Adrenal gland (tissue), 5 donors: ENCODE measurements at regions not wholly inside any gene's neighbourhood (a gene's known extent, or its start where the extent isn't known, plus 50 kb on each side); places are given as distances from the start of the nearest gene placed in this dataset.

Experiments used
- POLR2A ChIP-seq, 2 donors: fragments of 450-650 bp; IDR thresholded peaks; one replicate each; pipeline ENCODE4 v1.6.1; 2017; ENCODE audit warnings: antibody characterized with exemption in 2 of 2, mild to moderate bottlenecking in 2 of 2, moderate library complexity in 1 of 2
- TF ChIP-seq, protein P1 (sequence below), 6 experiments: fragments of 450-650 bp in 4 of 6; fragments of 200-600 bp in 2 of 6; sonication (generic) in 1 of 6; IDR thresholded peaks; 1 replicate in 5 of 6; 2 replicates in 1 of 6; pipeline versions ENCODE4 v1.5.1 to v1.8.0; 2016 to 2021; ENCODE audit warnings: antibody characterized with exemption in 6 of 6, mild to moderate bottlenecking in 2 of 6, moderate library complexity in 1 of 6
- donor health status: DM: no; HTN: no; CAD: no.

DNA sequence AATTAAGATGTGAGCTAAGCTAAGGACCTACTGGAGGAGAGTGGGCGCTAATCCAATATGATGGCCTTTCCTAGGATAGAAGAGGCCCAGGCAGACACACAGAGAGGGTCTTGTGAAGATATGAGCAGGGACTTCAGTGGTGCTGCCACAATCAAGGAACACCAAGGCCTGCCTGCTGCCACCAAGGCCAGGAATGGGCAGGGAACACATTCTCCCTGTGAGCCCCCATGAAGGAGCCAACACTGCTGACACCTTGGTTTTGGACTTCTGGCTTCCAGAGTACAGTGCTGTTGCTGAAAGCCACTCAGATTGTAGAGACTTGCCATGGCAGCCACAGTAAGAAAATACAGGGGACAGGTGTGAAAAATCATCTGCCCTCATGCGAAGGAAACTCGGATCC is 73.1 kb upstream of the IRX1 start:
- no peak for TF ChIP-seq POLR2A (IDR thresholded peaks at IDR 0.05)
- TF ChIP-seq, protein P1, sequence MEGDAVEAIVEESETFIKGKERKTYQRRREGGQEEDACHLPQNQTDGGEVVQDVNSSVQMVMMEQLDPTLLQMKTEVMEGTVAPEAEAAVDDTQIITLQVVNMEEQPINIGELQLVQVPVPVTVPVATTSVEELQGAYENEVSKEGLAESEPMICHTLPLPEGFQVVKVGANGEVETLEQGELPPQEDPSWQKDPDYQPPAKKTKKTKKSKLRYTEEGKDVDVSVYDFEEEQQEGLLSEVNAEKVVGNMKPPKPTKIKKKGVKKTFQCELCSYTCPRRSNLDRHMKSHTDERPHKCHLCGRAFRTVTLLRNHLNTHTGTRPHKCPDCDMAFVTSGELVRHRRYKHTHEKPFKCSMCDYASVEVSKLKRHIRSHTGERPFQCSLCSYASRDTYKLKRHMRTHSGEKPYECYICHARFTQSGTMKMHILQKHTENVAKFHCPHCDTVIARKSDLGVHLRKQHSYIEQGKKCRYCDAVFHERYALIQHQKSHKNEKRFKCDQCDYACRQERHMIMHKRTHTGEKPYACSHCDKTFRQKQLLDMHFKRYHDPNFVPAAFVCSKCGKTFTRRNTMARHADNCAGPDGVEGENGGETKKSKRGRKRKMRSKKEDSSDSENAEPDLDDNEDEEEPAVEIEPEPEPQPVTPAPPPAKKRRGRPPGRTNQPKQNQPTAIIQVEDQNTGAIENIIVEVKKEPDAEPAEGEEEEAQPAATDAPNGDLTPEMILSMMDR (IDR thresholded peaks at IDR 0.05): no peak
